NCI-H748 (cell line): ENCODE measurements at regions not wholly inside any gene's neighbourhood (a gene's known extent, or its start where the extent isn't known, plus 50 kb on each side); places are given as distances from the start of the nearest gene placed in this dataset.
A peak's percentile ranks its signal among the peaks of the same experiment; 100 is the strongest.

Source experiments
- DNase-seq: peaks from one replicate; lab custom pipeline; 2025; ENCODE audit not compliant: unreplicated experiment; lab: John Stamatoyannopoulos, UW

DNA sequence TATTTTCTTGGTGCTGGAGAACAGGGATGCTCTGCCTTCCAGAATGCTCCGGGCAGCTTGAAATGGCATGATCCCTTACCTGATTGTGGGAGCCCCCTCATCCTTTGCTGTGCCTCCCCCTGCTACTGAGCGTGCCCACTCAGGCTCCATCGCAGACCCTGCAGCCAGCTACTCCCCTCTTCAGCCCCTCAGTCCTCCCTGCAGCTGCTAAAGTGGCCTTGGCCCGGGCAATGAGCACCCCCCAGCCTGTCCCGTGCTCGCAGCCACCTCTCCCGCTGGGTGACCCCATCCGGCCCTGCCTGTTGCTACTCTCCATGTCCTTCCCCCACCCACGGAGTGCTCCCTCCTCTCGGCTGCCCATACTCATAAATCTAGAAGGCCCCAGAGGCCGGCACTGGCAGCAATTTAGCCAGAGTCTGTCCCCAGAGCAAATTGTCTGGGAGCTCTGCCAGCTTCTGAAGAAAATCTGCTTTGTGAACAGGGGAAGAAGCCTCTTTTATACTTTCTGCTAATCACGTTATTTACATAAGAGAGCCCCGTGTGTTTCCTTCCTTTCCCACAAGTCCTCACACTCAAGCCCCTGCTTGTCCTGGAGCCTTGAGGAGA lies 143.7 kb upstream of the FRMD6 start:
- DNase-seq, result no peak

DNA sequence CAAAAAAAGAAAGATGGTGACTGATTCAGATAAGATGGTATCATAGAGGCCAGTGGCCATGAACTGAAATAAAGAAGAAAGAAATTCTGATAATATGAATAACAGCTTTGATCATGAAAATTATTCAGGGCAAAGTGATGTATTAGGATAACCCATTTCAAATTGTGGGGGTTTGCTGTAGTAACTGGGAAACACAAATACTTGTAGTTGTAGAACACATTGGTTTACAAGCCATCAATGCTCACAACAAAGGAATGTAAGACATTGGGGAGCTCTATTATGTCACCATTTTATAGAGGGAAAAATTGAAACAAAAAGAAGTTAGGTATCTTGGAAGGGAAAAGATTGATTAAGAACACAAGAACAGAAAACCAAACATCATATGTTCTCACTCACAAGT lies 140.4 kb upstream of the FRMD6 start:
- no peak for DNase-seq

DNA sequence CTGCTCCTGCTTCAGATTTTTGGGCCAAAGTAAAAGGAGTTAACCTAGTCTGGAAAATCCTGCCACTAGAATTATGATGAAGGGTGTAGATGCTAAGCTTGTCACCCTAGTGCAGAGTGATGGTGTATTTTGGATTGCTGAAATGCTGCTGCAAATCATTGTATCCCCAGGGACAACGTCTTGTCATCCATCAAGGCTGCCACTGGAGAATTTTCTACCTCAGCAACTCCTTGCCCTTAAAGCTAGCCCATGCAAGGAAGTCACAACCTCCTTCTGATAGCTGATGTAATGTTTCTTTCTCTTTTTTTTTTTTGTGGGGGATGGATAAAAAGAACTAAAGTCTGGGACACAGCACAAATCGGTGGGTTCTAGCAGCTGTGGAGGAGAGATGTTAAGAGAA lies 139.4 kb upstream of the FRMD6 start:
- DNase-seq, result no peak

DNA sequence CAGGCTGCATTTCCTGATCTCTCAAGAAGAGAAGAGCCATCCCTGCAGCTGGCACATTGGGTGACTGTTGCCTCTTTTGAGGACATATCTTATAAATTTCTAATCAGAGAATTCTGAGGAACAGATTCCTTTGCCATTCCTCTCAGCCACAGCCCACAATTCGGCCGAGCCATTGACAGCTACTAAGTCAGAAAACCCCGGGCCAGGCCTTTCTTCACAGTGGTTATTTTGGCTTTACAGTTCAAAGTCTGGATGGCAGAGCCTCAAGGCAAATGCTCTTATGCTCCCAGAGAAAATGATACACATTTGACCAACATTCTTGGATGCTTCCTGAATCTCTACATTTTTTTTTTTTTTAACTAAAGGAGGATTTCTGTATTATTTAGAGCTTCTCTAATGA lies 138.4 kb upstream of the FRMD6 start:
- no peak for DNase-seq

DNA sequence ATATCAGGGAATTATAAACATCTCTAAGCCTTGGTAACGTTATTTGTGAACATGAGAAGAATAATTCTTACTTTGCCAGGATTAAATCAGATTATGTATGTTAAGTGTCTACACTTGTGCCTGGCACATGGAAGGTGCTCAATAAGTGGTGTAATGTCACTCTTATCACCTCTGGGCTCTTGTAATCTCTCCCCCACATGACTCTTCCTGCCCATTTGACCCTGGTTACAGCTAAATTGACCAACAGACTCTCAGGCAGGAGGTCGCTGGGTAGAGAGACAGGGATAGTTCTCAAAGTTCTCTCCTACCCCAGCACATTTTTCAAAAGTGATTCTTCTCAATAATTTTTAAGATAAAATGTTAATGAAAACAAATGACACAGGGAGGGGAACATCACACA lies 137.8 kb upstream of the FRMD6 start:
- DNase-seq, result no peak

DNA sequence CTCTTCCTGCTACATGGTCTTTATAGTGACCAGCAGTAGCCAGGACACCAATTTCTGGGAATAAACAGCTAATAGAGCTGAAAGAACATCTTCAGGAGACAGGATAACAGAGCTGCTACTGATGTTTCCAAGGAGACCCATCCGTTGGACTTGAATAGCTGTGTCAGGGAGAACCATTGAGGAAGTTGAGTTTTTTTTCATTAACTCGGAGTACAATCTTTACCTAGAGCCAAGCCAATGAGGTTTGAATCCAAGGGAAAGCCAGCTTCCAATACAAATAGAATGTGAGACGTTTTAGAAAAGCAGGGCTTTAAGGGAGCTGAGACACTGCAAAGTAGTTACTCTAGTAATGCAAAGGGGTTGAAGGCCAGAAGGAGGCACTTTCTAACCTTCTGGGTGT lies 136.1 kb upstream of the FRMD6 start:
- no peak for DNase-seq

DNA sequence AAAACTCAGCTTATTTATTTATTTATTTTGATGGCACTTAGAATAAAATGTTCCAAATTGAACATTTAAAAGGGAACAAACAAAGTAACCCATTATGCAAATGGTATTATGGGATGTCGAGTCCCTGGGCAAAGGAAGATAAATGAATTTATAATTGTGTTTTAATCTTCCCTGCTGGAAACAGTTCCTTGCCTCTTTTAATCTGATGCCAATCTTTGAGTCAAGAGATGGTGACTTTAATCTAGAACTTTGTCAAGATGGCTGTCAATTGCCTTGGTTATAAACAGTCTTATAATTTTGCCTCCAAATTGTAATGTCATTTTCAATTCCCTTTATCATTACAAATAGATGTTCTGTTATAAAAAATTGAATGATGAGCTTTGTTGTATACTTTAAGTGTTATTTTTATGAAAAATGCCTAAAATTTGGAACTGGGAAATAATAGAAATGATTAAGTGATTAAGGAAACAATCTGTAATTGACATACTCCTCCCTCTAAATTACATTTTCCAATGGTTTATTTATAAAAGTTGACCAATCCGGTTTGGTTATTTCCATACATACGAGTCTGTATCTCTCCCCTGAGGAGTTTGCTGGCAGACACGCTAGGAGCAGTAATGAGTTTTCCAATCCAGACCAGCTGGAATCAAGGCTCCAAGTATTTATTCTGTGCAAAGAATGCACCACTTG lies 134.9 kb upstream of the FRMD6 start:
- peak; percentile 35 for DNase-seq

DNA sequence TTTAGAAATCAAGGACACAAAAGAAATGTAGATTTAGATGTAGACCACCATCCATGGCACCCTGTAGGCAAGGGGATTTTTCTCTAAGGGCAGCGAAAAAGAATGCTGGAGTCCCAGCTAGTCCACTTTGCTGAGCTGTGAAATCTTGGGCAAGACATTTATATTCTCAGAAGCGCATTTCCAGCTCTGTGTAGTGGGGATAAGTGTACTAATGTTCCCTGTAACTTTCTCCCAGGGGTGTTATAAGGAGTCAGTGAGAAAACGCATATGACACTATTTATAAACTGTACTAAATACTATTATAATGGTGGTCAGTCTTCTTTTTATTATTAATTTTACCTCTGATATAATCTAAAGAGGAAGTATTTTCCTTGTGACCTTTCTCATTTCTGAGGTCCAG lies 133.4 kb upstream of the FRMD6 start:
- no peak for DNase-seq

DNA sequence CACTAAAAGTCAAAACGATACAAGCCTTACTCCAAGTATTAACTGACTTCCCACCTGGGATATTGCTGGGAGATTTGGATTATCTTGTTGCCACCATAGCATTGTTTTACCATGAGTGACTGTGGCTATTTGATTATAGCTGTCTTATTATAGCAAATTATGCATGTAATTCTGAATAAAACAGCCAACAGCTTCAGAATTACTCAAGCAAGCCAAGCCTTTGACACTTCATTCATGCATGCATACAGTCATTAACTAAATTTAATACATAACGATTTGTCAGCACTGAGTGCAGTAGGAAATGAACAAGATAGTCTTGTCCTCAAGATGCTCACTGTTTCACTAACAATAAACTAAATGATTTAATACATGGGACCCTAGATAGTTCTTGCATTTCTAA lies 133.0 kb upstream of the FRMD6 start:
- no peak for DNase-seq

DNA sequence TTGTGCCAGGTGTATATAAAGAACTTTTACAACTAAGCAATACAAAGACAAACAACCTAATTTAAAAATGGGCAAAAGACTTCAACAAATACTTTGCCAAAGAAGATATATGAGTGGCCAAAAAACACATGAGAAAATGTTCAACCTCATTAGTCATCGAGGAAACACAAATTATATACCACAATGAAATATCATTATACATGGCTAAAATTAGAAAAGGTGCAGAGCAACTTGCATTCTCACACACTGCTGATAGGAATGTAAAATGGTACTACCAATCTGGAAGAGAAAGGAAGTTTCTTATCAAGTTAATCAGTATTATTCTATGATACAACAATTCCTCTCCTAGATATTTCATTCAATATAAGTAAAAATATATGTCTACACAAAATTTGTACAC lies 131.6 kb upstream of the FRMD6 start:
- no peak for DNase-seq

DNA sequence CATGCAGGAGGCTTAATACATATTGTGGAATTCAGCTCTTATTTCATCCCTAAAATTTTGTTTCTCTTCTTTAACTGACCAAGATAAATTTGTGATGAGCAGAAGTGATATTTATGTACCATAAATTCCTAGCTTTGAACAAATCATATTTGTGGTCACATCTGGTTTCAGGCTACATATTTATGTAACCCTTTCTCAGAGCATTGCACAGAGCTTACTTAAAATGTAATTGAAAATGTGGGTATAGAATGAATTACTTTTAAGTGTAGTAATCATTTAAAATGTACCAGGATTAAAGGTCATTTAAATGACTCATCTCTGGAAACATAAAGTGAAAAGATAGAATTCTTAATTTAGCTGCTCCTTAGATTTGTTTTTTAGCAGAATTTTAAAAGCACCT lies 129.9 kb upstream of the FRMD6 start:
- no peak for DNase-seq

DNA sequence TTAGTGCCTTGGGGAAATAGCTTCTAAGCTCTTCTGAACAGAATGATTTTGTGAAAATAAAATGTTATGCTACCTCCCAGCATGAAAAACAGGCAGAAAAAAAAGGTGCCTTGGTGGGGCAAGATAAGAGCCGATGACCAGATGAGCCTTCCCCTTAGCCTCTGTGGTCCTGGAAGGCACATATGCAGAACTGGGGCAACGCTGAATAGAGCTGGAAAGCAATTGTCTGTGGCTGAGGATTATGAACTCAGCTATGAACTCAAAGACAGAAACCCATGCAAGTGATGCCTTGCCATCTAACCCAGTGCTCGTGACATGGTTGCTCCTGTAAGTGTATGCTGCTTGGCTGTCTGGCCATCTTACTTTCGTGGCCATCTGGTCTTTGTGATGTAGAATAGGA lies 128.5 kb upstream of the FRMD6 start:
- DNase-seq, result no peak

DNA sequence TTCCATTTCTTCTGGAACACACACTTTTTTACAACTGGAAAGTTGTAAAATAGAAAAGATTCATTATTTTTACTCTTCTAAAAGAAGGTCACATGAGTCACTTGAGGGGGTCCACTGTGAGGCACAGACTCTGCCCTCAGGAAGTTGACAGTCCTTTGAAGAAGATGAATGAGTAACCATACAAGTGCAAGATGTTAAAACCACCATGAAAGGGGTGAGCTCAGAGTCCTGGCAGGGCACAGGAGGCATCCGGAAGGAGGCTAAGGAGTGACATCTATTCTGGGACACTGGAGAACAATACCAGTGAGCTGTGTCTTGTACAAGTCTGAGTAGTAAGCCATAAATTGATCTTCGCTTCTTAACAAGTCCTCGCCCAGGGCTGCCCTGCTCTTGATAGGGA lies 126.0 kb upstream of the FRMD6 start:
- no peak for DNase-seq

DNA sequence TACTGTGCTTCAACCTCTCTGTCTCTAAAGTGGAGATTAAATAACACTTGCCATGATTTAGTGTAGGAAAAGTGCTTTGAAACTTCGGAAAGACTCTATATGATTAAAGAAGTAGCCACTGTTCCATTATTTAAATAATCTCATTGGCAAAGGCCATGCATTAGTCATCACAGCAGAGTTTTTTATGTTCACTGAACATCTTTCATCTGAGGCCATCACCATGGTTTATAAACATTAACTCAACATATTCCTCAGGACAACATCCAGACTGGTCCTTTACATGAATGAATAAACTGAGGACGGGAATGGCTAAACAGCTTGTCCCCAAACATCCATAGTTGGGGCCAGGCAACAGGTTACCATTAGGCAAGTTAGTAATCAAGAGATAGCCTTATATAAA lies 124.6 kb upstream of the FRMD6 start:
- DNase-seq, result no peak

DNA sequence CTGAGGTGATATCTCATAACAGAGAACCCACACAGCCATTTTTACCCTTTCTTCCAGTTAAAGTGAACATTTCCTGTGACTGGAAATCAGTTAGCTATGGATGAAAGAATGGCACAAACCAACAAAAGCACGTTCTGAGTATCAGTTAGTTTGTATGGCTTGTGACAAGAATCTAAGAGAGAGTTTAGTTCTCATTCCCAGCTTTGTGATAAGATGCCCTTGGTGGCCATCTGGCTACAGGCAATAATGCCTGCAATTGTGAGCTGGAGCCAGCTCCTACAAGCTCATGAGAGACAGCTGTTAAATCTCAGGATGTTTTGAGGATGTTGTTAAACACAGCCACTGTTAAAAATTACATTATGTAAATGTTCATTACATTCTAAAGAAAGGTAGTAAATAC lies 122.0 kb upstream of the FRMD6 start:
- no peak for DNase-seq

DNA sequence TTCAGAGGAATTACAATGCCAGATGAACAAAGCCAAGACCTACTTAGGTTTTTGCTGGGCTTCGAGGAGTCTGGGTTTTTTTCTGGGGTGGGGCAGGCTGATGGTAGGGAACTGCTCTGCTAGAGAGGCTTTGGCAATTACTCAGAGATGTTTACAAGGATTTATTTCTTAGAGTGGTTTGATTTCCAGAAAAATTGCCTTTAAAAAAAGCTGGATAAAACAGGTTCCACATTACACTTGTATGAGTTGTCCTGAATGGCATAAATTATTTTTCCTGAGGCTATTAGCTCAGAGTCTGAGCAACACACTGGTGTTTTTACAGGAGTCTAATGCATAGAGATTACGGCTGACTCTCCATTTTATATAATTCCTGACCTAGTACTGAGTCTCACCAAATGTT lies 118.5 kb upstream of the FRMD6 start:
- no peak for DNase-seq

DNA sequence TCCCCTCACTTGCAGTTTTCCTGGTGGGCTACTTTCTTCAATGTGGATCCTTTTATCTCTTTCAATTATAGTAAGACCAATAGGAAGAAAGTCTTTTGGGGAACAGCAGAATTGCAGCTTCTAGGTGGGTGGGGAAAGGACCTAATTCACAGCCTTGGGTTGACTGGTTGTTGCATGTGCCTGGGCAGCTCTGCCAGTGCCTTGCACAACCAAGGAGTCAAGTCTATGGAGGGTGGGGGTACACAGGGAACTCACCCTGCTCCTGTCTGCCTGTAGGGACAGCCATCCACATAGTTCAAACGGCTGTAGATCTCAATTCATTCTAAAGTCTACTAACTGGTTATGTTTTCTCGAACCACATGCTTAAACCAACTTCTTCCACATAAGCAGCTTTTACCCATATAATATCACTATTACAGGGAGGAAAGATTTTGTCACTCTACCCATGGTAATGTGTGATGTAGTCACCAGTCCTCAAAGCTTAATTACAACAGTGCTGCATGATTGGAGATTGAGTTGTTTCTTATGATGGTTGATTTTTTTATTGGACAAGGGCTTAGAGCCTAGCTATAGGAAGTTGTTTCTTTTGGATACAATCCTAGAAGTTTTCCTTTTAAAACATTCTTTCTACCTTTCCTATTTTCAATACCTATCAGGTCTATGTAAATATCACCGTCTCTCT lies 117.7 kb upstream of the FRMD6 start:
- no peak for DNase-seq

DNA sequence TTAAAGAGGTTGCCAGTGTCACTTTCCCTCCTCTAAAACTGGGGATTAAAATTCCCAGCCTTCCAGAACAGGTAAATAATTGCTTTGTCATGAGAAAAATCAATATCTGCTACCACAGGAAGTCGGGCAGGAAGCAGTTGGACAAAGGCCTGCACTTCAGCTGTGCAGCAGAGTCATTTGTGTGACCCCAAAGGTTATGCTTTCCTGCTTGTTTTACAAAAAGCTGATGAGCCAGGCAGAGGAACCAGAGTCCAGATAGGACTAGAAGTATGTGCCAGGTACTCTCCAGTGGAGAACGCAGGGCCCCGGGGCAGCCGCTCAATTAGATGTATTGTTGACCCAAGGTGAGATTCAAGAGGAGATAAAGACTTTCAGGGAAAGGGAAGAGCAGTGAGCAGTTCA lies 117.1 kb upstream of the FRMD6 start:
- DNase-seq, result peak; percentile 84

DNA sequence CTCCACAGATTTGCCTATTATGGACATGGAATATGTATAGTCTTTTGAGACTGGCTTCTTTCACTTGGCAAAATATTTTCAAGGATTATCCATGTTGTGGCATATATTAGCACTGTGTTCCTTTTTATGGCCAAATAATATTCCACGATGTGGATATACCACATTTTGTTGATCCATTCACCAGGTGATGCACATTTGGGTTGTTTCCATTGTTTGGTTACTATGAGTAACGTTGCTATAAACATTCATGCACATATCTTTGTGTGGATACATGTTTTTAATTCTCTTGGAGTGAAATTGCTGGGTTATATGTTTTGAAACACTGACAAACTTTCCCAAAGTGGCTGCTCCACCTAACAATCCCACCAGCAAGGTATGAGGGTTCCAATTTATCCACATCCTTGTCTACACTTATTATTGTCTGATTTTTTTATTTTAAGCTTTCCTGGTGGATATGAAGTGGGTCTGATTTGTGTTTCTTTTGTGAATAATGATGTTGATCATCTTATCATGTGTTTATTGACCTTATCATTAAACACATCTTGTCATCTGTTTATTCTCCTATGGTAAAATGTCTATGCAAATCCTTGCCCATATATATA lies 116.2 kb upstream of the FRMD6 start:
- DNase-seq, result no peak

DNA sequence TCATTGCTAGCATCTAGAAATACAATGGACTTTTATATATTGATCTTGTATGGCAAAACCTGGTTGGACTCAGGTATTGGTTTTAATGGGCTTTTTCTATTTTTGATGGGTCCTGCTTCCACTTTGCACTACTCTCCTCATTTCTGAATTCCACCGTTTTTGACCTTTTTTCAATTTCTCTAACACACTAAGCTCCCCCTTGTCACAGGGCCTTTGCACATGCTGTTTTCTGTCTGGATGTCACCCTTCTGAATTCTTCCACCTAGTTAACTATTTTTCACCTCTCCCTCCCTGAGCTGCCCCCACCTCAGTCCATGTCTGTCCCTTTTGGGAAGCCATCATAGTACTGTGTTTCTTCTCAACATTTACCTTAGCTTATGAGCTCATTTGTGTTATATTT lies 112.7 kb upstream of the FRMD6 start:
- DNase-seq, result no peak

DNA sequence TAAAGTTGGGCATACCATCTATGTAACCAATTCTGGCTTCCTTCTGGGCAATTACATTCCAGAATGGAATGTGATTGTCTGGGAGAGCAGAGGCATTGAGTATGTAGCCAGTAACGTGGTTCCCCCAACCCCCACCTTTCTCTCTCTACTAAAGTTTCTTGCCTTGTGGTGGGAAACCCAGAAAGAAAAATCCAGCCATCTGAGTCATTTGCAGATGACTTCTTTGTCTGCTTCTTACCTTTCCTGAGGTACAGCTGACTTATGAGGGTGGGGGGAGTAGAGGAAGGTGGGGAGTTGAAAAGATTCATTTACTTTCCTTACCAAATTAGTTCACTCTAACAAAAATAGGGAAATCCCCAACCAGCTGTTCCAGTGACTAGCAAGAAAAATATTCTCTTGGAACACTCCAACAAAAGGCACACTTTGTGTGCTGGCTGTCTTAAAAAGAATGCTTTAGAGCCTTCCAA lies 112.1 kb upstream of the FRMD6 start:
- no peak for DNase-seq

DNA sequence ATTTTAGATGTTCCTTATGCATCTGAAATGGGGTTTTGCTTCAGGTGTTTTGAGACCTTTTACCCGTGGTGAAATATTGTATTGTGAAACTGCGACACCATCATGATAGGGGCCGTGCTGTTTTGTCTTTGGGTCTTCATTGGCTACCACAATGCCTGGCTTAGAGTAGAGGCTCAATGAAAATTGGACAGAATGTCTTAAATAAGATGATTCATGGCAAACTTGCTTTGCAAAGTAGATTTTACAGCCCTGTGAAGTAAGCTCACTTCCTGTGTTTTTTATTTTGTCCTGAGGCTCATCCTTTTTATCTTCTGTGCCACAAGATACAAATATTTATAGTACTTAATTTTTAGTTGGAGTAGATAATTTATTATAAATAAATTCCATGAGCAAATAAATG lies 111.3 kb upstream of the FRMD6 start:
- DNase-seq, result no peak
